DND-41 (cell line): ENCODE measurements at regions not wholly inside any gene's neighbourhood (a gene's known extent, or its start where the extent isn't known, plus 50 kb on each side); places are given as distances from the start of the nearest gene placed in this dataset.

ENCODE experiments used
- CTCF ChIP-seq: IDR thresholded peaks from 2 replicates; pipeline ENCODE4 v1.5.1; 2012; ENCODE audit warnings: borderline replicate concordance, low read length, moderate library complexity, mild to moderate bottlenecking; ENCODE audit not compliant: poor library complexity, severe bottlenecking; ENCODE audit errors: extremely low read depth
- EZH2 ChIP-seq: IDR thresholded peaks from 3 replicates; pipeline ENCODE4 v1.6.1; 2012; ENCODE audit warnings: borderline replicate concordance, low read depth, mild to moderate bottlenecking, moderate library complexity, low read length, inconsistent platforms; ENCODE audit not compliant: severe bottlenecking

DNA sequence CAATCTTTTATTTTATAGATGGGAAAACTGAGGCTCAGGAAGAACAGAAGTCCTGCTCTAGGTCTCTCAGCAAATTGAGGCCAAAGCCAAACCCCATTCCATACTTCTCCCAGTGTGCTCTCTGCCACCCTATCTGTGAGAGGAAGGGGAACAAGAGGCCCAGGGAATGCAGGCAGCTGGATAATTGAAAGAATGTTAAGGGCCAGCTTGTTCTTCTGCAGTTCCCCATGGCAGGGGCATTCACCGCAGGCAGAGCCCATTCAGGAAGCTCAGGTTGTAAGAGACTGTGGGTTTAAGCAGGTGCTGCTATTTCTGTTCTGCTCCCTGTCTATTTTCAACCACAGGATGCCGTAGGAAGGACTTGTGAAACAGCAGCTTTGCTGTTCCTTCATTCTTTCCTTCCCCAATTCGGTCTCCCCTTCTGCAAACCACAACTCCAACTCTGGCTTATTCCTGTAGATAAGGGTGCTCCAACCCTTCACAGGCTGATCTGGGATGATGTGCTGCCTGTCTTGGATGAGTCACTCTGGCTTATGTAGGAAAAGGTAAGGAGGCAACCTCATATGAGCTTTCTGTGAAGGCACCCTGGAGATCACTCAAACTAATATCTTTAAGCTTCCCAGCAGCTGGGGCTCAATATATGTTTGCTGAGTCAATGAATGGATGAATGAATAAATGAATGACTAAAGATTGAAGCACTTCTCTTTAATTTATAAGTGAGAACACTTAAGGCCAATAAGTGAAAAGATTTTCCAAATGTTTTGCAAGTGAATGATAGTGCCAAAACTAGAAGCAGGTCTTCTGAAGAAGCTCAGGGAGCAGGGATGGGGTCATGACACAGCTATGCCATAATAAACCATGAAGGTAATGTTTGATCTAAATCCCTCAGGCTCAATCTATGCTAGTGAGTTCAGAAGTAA, 377.6 kb downstream of the BRINP1 start:
- TF ChIP-seq CTCF (no peak), EZH2 (no peak)
